Thyroid gland (tissue), 4 donors: ENCODE measurements at regions not wholly inside any gene's neighbourhood (a gene's known extent, or its start where the extent isn't known, plus 50 kb on each side); places are given as distances from the start of the nearest gene placed in this dataset.

Experiments
- CTCF ChIP-seq, 6 experiments: fragments of 200-600 bp in 3 of 6; fragments of 450-650 bp in 3 of 6; sonication (generic) in 3 of 6; IDR thresholded peaks; one replicate each; pipeline ENCODE4 v1.5.1; 2016 to 2019; ENCODE audit warnings: antibody characterized with exemption in 6 of 6, mild to moderate bottlenecking in 2 of 6, inconsistent platforms in 1 of 6, moderate library complexity in 1 of 6
- POLR2A ChIP-seq, 2 donors: fragments of 450-650 bp; IDR thresholded peaks; one replicate each; pipeline ENCODE4 v1.6.1; 2017; ENCODE audit warnings: antibody characterized with exemption in 2 of 2, mild to moderate bottlenecking in 2 of 2, moderate library complexity in 1 of 2

- no peak for TF ChIP-seq CTCF (IDR thresholded peaks at IDR 0.05)
- no peak for TF ChIP-seq POLR2A (IDR thresholded peaks at IDR 0.05)
These were observed 2493.3 kb downstream of the ARAP2 start for GRCh38 chr4:33751050-33751449.
